Lower leg skin (tissue), 3 donors: ENCODE measurements at regions not wholly inside any gene's neighbourhood (a gene's known extent, or its start where the extent isn't known, plus 50 kb on each side); places are given as distances from the start of the nearest gene placed in this dataset.

Source experiments
- CTCF ChIP-seq, 3 donors: fragments of 450-650 bp; IDR thresholded peaks; one replicate each; pipeline ENCODE4 v1.5.1; 2016; ENCODE audit warnings: antibody characterized with exemption in 3 of 3, mild to moderate bottlenecking in 3 of 3, moderate library complexity in 2 of 3
- POLR2A ChIP-seq, 2 donors: fragments of 450-650 bp; IDR thresholded peaks; one replicate each; pipeline ENCODE4 v1.6.1; 2016 to 2017; ENCODE audit warnings: antibody characterized with exemption in 2 of 2, mild to moderate bottlenecking in 1 of 2, moderate library complexity in 1 of 2

- no peak for TF ChIP-seq CTCF (IDR thresholded peaks at IDR 0.05)
- no peak for TF ChIP-seq POLR2A (IDR thresholded peaks at IDR 0.05)
These were observed 513.3 kb downstream of the ANKRD50 start for GRCh38 chr4:124199185-124199584.
